ENCODE measurements at regions not wholly inside any gene's neighbourhood (a gene's known extent, or its start where the extent isn't known, plus 50 kb on each side); places are given as distances from the start of the nearest gene placed in this dataset.

- H3K9me3 ChIP-seq (ENCODE audit: control insufficient read depth, insufficient read depth, low read length), result no peaks in the 10 kb centered on the region
- H3K27me3 ChIP-seq (ENCODE audit: control insufficient read depth, insufficient read depth, low read length), result no peaks in the 10 kb centered on the region
- no peaks in the 10 kb centered on the region for H3K36me3 ChIP-seq (ENCODE audit: control insufficient read depth, insufficient read depth, low read length)
- no peak overlapping the region for H3K27ac ChIP-seq (ENCODE audit: low read depth, low read length)
- H3K4me1 ChIP-seq (ENCODE audit: control insufficient read depth, insufficient read depth, low read length), result no peaks in the 10 kb centered on the region
- DNase-seq (ENCODE audit: low read depth in 4 of 6, low spot score in 6 of 6), result no peak
- 100% methylated on average over 1 of the region's 8 CpGs for WGBS (ENCODE audit: insufficient coverage)
- no peak overlapping the region for H3K4me3 ChIP-seq (ENCODE audit: low read depth, low read length)
These were observed 213.1 kb downstream of the NHLRC3 start for GRCh38 chr13:39251340-39251739.

- H3K27ac ChIP-seq (ENCODE audit: low read depth, low read length), result no peak overlapping the region
- no CpG with 5 or more reads among the region's 3 CpGs for WGBS (ENCODE audit: insufficient coverage)
These were observed 215.5 kb downstream of the NHLRC3 start for GRCh38 chr13:39253774-39254173.

GRCh38 chr13:39254601-39255000 lies 216.3 kb downstream of the NHLRC3 start:
- Histone ChIP-seq H3K27ac (ENCODE audit: low read depth, low read length) (no peak overlapping the region), H3K4me1 (ENCODE audit: control insufficient read depth, insufficient read depth, low read length) (no peaks in the 10 kb centered on the region), H3K4me3 (ENCODE audit: low read depth, low read length) (no peak overlapping the region), H3K27me3 (ENCODE audit: control insufficient read depth, insufficient read depth, low read length) (no peaks in the 10 kb centered on the region), H3K9me3 (ENCODE audit: control insufficient read depth, insufficient read depth, low read length) (no peaks in the 10 kb centered on the region), H3K36me3 (ENCODE audit: control insufficient read depth, insufficient read depth, low read length) (no peaks in the 10 kb centered on the region)
- WGBS (ENCODE audit: insufficient coverage), result 60% methylated on average over 1 of the region's 5 CpGs
- no peak for DNase-seq (ENCODE audit: low read depth in 4 of 6, low spot score in 6 of 6)

More at GRCh38 chr13:39253774-39254173, 215.5 kb downstream of the NHLRC3 start:
- DNase-seq (ENCODE audit: low read depth in 4 of 6, low spot score in 6 of 6), result no peak
- no peak overlapping the region for H3K4me3 ChIP-seq (ENCODE audit: low read depth, low read length)
- H3K4me1 ChIP-seq (ENCODE audit: control insufficient read depth, insufficient read depth, low read length), result no peaks in the 10 kb centered on the region
- H3K9me3 ChIP-seq (ENCODE audit: control insufficient read depth, insufficient read depth, low read length), result no peaks in the 10 kb centered on the region
- H3K36me3 ChIP-seq (ENCODE audit: control insufficient read depth, insufficient read depth, low read length), result no peaks in the 10 kb centered on the region
- no peaks in the 10 kb centered on the region for H3K27me3 ChIP-seq (ENCODE audit: control insufficient read depth, insufficient read depth, low read length)

- H3K4me3 ChIP-seq (ENCODE audit: low read depth, low read length), result no peak overlapping the region
- H3K36me3 ChIP-seq (ENCODE audit: control insufficient read depth, insufficient read depth, low read length), result no peaks in the 10 kb centered on the region
- H3K9me3 ChIP-seq (ENCODE audit: control insufficient read depth, insufficient read depth, low read length), result no peaks in the 10 kb centered on the region
- H3K27ac ChIP-seq (ENCODE audit: low read depth, low read length), result no peak overlapping the region
- no peak for DNase-seq (ENCODE audit: low read depth in 4 of 6, low spot score in 6 of 6)
- 95% methylated on average over 3 of the region's 3 CpGs for WGBS (ENCODE audit: insufficient coverage)
- H3K4me1 ChIP-seq (ENCODE audit: control insufficient read depth, insufficient read depth, low read length), result no peaks in the 10 kb centered on the region
- no peaks in the 10 kb centered on the region for H3K27me3 ChIP-seq (ENCODE audit: control insufficient read depth, insufficient read depth, low read length)
These were observed 219.4 kb downstream of the NHLRC3 start for GRCh38 chr13:39257642-39258041.

- H3K27ac ChIP-seq (ENCODE audit: low read depth, low read length), result no peak overlapping the region
- no peak for DNase-seq (ENCODE audit: low read depth in 4 of 6, low spot score in 6 of 6)
- no peak overlapping the region for H3K4me3 ChIP-seq (ENCODE audit: low read depth, low read length)
- 0% methylated on average over 1 of the region's 2 CpGs for WGBS (ENCODE audit: insufficient coverage)
- H3K36me3 ChIP-seq (ENCODE audit: control insufficient read depth, insufficient read depth, low read length), result no peaks in the 10 kb centered on the region
- H3K9me3 ChIP-seq (ENCODE audit: control insufficient read depth, insufficient read depth, low read length), result no peaks in the 10 kb centered on the region
- H3K4me1 ChIP-seq (ENCODE audit: control insufficient read depth, insufficient read depth, low read length), result no peaks in the 10 kb centered on the region
- H3K27me3 ChIP-seq (ENCODE audit: control insufficient read depth, insufficient read depth, low read length), result no peaks in the 10 kb centered on the region
These were observed 221.3 kb downstream of the NHLRC3 start for GRCh38 chr13:39259371-39260140.

GRCh38 chr13:39263033-39263432 lies 224.8 kb downstream of the NHLRC3 start:
- Histone ChIP-seq H3K4me1 (ENCODE audit: control insufficient read depth, insufficient read depth, low read length) (no peaks in the 10 kb centered on the region), H3K4me3 (ENCODE audit: low read depth, low read length) (no peak overlapping the region), H3K27ac (ENCODE audit: low read depth, low read length) (no peak overlapping the region), H3K27me3 (ENCODE audit: control insufficient read depth, insufficient read depth, low read length) (no peaks in the 10 kb centered on the region), H3K9me3 (ENCODE audit: control insufficient read depth, insufficient read depth, low read length) (peaks cover 1% of the 10 kb centered on the region), H3K36me3 (ENCODE audit: control insufficient read depth, insufficient read depth, low read length) (no peaks in the 10 kb centered on the region)
- no CpG with 5 or more reads among the region's 1 CpG for WGBS (ENCODE audit: insufficient coverage)
- peak in 2 of 6 donors; percentile 46 to 59 for DNase-seq (ENCODE audit: low read depth in 4 of 6, low spot score in 6 of 6)

- no peak overlapping the region for H3K27ac ChIP-seq (ENCODE audit: low read depth, low read length)
- WGBS (ENCODE audit: insufficient coverage), result 67% methylated on average over 1 of the region's 2 CpGs
- peak in 1 of 6 donors; percentile 8 for DNase-seq (ENCODE audit: low read depth in 4 of 6, low spot score in 6 of 6)
- no peaks in the 10 kb centered on the region for H3K36me3 ChIP-seq (ENCODE audit: control insufficient read depth, insufficient read depth, low read length)
- H3K9me3 ChIP-seq (ENCODE audit: control insufficient read depth, insufficient read depth, low read length), result peaks cover 1% of the 10 kb centered on the region
- H3K4me3 ChIP-seq (ENCODE audit: low read depth, low read length), result no peak overlapping the region
- no peaks in the 10 kb centered on the region for H3K4me1 ChIP-seq (ENCODE audit: control insufficient read depth, insufficient read depth, low read length)
- no peaks in the 10 kb centered on the region for H3K27me3 ChIP-seq (ENCODE audit: control insufficient read depth, insufficient read depth, low read length)
These were observed 225.3 kb downstream of the NHLRC3 start for GRCh38 chr13:39263531-39263930.

- DNase-seq (ENCODE audit: low read depth in 4 of 6, low spot score in 6 of 6), result no peak
- H3K4me1 ChIP-seq (ENCODE audit: control insufficient read depth, insufficient read depth, low read length), result no peaks in the 10 kb centered on the region
- H3K9me3 ChIP-seq (ENCODE audit: control insufficient read depth, insufficient read depth, low read length), result peaks cover 1% of the 10 kb centered on the region
- no peak overlapping the region for H3K4me3 ChIP-seq (ENCODE audit: low read depth, low read length)
- H3K36me3 ChIP-seq (ENCODE audit: control insufficient read depth, insufficient read depth, low read length), result no peaks in the 10 kb centered on the region
- no peaks in the 10 kb centered on the region for H3K27me3 ChIP-seq (ENCODE audit: control insufficient read depth, insufficient read depth, low read length)
- no peak overlapping the region for H3K27ac ChIP-seq (ENCODE audit: low read depth, low read length)
These were observed 228.2 kb downstream of the NHLRC3 start for GRCh38 chr13:39266426-39266825.

GRCh38 chr13:39268398-39268797 lies 230.1 kb downstream of the NHLRC3 start:
- WGBS (ENCODE audit: insufficient coverage), result 94% methylated on average over 1 of the region's 3 CpGs
- H3K27ac ChIP-seq (ENCODE audit: low read depth, low read length), result no peak overlapping the region
- H3K4me3 ChIP-seq (ENCODE audit: low read depth, low read length), result no peak overlapping the region
- H3K4me1 ChIP-seq (ENCODE audit: control insufficient read depth, insufficient read depth, low read length), result no peaks in the 10 kb centered on the region
- H3K36me3 ChIP-seq (ENCODE audit: control insufficient read depth, insufficient read depth, low read length), result no peaks in the 10 kb centered on the region
- H3K27me3 ChIP-seq (ENCODE audit: control insufficient read depth, insufficient read depth, low read length), result no peaks in the 10 kb centered on the region
- no peak for DNase-seq (ENCODE audit: low read depth in 4 of 6, low spot score in 6 of 6)
- peaks cover 1% of the 10 kb centered on the region for H3K9me3 ChIP-seq (ENCODE audit: control insufficient read depth, insufficient read depth, low read length)

- no peak overlapping the region for H3K27ac ChIP-seq (ENCODE audit: low read depth, low read length)
- H3K27me3 ChIP-seq (ENCODE audit: control insufficient read depth, insufficient read depth, low read length), result no peaks in the 10 kb centered on the region
- no peaks in the 10 kb centered on the region for H3K4me1 ChIP-seq (ENCODE audit: control insufficient read depth, insufficient read depth, low read length)
- no peaks in the 10 kb centered on the region for H3K36me3 ChIP-seq (ENCODE audit: control insufficient read depth, insufficient read depth, low read length)
- DNase-seq (ENCODE audit: low read depth in 4 of 6, low spot score in 6 of 6), result no peak
- 100% methylated on average over 1 of the region's 2 CpGs for WGBS (ENCODE audit: insufficient coverage)
- peaks cover 1% of the 10 kb centered on the region for H3K9me3 ChIP-seq (ENCODE audit: control insufficient read depth, insufficient read depth, low read length)
- H3K4me3 ChIP-seq (ENCODE audit: low read depth, low read length), result no peak overlapping the region
These were observed 230.7 kb downstream of the NHLRC3 start for GRCh38 chr13:39269004-39269403.
